DOHH2 (cell line): ENCODE measurements at regions not wholly inside any gene's neighbourhood (a gene's known extent, or its start where the extent isn't known, plus 50 kb on each side); places are given as distances from the start of the nearest gene placed in this dataset.

Experiments
- EZH2phosphoT487 ChIP-seq: fragments of 200-600 bp; sonication (generic); IDR thresholded peaks from 2 replicates; pipeline ENCODE4 v1.6.1; 2017; ENCODE audit warnings: borderline replicate concordance, mild to moderate bottlenecking, antibody characterized with exemption, low read length, moderate library complexity, mixed read lengths
- TF ChIP-seq, protein P1 (sequence below): fragments of 200-600 bp; sonication (generic); IDR thresholded peaks from one replicate; pipeline ENCODE4 v1.5.1; 2014; ENCODE audit warnings: antibody characterized with exemption, mild to moderate bottlenecking, low read depth, low read length; ENCODE audit not compliant: poor library complexity, severe bottlenecking

DNA sequence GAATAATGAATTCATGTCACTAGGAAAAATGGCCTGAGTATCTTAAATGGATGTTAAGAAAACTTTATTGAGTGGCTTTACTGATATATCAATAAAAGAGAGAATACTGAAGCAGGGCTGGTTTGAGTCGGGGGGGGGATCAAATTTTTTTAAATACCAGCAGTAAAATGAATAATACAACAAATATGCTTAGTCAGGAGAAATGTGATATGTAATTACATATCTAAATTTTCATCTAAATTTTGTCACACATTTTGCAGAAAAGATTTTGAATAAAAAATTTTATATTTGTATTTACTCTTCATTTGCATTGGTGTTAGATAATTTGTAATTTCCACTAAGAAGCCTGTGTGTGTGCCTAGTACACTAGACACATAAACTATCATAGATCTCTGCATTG, 2300.2 kb downstream of the MRPL39 start:
- TF ChIP-seq, protein P1, sequence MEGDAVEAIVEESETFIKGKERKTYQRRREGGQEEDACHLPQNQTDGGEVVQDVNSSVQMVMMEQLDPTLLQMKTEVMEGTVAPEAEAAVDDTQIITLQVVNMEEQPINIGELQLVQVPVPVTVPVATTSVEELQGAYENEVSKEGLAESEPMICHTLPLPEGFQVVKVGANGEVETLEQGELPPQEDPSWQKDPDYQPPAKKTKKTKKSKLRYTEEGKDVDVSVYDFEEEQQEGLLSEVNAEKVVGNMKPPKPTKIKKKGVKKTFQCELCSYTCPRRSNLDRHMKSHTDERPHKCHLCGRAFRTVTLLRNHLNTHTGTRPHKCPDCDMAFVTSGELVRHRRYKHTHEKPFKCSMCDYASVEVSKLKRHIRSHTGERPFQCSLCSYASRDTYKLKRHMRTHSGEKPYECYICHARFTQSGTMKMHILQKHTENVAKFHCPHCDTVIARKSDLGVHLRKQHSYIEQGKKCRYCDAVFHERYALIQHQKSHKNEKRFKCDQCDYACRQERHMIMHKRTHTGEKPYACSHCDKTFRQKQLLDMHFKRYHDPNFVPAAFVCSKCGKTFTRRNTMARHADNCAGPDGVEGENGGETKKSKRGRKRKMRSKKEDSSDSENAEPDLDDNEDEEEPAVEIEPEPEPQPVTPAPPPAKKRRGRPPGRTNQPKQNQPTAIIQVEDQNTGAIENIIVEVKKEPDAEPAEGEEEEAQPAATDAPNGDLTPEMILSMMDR: no peak
- no peak for TF ChIP-seq EZH2phosphoT487
